Colon (tissue), 2 donors: ENCODE measurements at regions not wholly inside any gene's neighbourhood (a gene's known extent, or its start where the extent isn't known, plus 50 kb on each side); places are given as distances from the start of the nearest gene placed in this dataset.
"Not testable (repeated sequence)": the region's sequence is repeated elsewhere in the genome, so short reads cannot be mapped to it uniquely, and the experiment has no call there.

Experiments
- FAIRE-seq: peaks from 2 replicates; lab custom pipeline; 2012; peaks lifted over from hg19 to GRCh38; lab: Jason Lieb, UNC
- donor health status: control.
- donor health status: control.

GRCh38 chr7:84730864-84731263 is 456.0 kb downstream of the SEMA3D start:
- not testable (repeated sequence) for FAIRE-seq

GRCh38 chr7:84729284-84729683 is 457.6 kb downstream of the SEMA3D start:
- FAIRE-seq = no peak

DNA sequence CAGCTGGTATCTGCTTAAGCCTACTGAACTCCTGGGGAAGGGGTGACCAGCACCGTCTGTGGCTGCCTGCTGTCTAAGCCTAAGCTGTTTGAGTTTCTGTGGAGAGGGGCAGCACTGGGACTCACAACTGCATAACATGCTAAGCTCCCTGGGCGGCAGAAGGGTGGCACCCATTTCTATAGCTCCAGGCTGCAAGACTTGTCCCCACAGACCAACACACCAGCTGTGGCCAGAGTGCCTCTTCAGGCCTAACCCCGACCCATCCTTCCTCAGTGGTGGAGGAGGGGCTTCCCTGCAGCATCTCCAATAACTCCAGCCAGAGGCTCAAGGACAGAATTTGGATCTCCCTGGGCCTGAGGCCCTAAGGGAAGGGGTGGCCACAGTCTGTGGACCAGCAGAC is 464.1 kb downstream of the SEMA3D start:
- no peak for FAIRE-seq

DNA sequence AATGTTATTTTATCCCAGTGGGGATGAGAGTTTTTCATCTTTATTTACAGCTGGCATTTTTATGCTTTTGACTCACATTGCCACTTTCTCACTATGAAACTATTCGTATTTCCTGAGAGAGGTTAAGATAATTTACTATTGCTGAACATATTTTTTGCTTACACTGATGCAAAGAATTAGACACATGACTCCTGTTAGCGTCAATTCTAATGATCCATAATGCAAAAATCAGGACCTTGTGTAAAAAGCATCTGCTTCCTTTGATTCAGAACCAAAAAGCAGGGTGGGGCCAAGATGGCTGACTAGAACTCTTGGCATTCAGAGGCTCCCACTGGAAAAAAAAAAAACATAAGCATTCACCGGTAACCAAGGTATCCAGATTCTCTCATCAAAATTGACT is 464.8 kb downstream of the SEMA3D start:
- FAIRE-seq = no peak

DNA sequence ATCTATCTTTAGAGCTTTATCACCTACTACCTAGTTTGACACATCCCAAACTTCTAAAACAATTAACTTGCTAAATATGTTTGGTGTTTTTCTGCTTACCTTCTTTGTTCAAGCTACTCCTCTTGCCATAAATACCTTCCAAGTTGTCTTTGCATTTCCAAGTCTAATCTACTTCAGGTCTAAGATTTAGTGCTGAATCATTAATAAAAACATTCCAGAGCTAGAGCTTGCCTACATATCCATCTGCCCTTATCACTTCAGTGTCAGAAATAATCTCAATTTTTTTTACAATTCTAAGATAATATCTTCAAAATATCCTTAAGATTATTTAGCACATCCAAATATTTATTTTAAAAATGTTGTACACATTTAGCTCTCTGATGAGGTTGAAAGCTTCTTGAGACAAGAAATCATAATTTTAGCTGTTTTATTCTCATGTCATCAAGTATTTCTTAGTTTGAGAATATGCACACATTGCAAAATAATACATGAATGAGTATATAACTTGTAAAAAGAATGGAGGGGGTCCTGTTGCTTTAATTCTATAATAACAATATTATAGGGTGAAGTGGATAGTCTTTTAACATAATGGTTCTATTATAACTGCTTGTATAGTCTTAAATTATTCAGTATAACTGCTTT is 466.3 kb downstream of the SEMA3D start:
- FAIRE-seq = no peak

DNA sequence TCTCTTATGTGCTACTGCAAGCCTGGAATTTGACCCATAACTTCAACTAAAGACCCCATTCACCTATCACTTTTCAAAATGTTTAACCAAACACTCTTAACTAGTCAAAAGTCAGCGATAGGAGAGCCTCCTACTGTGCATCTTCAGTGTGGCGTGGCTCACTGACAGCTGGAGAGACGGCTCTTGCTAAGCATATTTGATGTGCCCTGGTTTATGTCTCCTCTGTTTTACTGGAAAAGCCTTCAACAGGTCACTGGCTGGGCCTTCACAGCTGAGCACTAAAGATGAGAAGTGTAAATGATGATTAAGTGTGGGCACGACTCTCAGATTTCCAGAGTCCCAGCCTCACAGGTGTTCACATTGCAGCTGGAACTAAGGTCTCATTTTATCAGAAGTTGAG is 472.1 kb downstream of the SEMA3D start:
- no peak for FAIRE-seq

- FAIRE-seq = no peak
Measured at GRCh38 chr7:84712374-84713121, 474.3 kb downstream of the SEMA3D start.

GRCh38 chr7:84710538-84710937 is 476.3 kb downstream of the SEMA3D start:
- FAIRE-seq = not testable (repeated sequence)

- no peak for FAIRE-seq
Measured at GRCh38 chr7:84705706-84706105, 481.1 kb downstream of the SEMA3D start.

DNA sequence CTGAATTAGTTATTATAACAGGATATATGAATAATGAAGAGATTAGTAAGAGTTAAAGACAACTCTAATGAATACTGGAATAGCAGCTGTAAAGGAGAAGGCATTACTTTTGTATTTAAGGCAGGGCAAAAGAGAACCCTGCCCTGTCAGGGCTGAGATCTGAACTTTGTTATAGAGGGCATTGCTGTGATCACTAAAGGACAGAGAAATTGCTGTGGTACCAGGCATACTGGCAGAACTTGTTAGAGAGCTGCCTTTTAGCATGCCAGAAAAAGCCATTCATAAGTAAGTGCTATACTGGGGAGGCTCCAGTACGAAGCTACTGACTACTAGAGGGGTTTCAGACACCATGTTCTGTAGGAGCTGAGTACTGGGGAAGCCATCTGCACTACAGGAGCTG is 481.8 kb downstream of the SEMA3D start:
- no peak for FAIRE-seq

- no peak for FAIRE-seq
Measured at GRCh38 chr7:84704380-84704779, 482.5 kb downstream of the SEMA3D start.

DNA sequence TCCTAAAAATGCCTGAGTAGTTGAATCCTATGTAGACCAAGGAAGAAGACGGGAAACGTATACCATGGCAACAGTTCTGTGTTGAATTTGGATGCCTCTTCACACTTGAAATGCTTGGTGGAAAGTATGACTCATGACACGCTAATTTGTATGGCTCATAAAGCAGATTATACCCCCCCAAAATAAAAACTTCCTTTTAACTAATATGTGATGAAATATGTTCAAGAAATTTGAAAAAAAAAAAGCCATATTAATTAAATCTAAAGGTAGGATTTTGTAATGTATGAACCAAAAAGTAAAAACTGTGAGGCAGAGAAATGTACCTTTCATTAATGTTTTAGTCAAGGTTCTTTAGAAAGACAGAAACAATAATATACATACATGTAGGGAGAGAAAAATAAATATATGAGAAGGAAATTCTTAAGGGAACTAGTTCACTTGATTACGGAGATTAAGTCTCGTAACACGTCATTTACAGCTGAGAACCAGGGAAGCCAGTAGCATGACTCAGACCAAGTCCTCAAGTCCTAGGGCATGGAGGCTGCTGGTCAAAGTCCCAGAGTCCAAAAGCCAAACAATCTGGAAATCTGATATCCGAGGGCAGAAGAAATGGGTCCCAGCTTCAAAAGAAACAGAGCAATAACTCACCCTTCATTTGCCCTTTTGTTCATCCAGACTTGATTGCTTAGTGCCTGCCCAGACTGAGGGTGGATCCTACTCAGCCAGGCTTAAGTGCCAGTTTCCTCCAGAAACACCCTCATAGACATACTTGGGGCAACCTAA is 485.1 kb downstream of the SEMA3D start:
- FAIRE-seq = no peak

DNA sequence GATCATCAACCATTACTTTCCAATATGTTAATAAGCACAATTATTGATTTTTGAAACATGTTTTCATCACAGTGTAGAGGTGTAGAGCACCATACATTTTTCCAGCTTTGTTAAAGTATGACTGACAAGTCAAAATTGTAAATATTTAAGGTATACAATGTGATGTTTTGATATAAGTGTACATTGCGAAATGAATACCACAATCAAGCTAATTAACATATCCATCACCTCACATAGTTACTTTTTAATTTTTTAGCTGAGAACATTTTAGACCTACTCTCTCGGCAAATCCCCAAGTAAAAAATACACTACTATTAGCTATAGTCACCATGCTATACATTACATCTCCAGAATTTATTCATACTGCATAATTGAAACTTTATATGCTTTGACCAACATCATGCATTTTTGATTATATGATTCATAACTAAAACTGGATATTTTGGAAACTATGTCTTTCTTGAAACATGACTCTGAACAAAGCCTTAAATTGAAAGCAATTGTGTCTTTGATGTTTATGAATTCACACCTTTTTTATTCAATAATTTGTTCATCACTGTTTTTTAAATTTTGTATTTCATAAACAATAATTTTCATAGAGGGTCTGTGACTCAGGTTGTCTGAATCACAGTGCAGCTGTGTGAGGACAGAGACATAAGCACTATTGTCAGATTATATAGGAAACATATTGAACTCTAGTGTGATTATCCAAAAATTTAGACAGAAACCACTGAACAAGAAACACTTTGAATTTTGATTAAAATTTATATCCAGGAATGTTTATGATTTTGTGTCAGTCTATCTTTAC is 486.1 kb downstream of the SEMA3D start:
- FAIRE-seq = no peak

- FAIRE-seq = no peak
Measured at GRCh38 chr7:84697506-84697905, 489.4 kb downstream of the SEMA3D start.

DNA sequence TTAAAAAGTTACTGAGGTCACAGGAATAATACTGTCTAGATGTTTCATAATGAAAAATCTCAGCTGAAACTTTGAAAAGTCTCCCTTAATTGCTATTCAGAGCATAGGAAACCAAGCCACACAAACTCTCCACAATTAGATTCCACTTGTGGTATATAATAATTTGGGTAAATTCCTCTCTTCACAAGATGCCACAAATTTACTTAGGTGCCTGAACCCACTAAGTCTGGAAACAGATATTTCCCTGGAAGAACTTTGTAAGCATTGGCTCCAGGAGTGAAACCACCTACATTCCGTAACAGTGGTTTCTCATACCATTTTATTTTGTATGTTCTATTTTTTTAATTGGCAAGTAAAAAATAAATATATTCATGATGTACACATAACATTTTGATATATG is 493.4 kb downstream of the SEMA3D start:
- FAIRE-seq = no peak

DNA sequence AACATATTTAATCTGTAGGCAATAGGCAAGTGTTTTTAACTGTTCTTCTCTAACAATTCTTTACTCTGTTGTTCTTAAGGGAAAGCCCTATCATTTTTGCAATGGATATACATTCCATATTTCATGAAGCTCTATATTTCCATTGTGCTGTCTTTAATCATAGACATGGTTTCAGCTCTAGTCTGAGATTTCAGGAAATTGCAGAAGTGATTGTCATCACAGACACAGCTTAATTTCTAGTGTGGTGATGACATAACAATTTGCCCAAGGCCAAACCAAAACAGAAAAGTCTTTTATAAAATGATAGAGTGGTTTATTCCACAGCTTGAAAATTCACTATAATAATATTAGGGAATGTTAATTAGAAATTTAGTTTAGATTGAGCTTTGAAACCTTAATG is 494.1 kb upstream of the SEMA3A start:
- no peak for FAIRE-seq

DNA sequence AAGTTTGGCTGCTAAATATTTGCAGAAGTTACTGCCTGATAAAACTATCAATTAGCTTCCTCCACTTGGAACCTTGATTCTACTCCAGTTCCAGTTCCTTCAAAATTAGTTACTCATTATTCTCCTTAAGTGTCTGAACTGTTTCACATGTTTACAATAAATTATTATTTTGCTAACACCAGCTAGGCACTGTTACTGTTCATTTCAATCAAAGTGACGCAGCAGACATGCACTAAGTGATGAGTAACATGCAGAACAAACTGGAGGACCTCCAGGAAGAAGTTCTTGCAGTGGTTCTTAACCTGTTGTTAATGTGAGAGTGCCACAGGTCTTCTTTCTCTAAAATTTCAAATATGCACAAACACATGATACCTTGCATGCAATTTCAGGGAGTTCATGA is 491.8 kb upstream of the SEMA3A start:
- no peak for FAIRE-seq

DNA sequence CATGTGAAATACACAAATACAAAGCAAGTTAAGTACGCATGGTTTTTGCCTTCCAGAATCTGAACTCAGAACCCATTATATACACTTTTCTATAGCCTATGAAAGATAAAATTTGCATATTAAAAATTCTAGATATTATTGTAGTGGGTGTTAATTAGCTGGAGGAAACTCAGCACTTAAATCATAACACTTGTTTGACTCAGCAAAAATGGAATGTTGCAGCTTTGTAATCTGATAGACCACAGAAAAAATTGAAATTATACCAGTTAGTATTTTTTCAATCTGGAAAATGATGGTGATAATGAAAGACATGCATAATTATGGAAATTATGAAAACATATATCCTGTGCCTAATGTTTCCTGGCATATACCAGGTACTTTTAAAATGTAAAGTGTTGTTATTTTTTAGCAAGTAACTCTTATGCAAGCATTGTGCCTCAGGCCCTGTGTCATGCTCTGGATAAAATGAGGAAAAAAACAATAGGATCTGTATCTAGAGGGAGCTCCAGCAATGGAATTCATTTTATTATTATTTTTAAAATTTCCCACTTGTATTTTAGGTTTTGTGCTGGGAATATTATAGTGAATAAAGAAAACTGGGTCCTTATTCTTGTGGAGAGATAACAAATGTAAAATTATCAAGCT is 490.4 kb upstream of the SEMA3A start:
- FAIRE-seq = no peak

GRCh38 chr7:84682543-84682942 is 488.0 kb upstream of the SEMA3A start:
- FAIRE-seq = no peak

- no peak for FAIRE-seq
Measured at GRCh38 chr7:84678841-84679240, 484.3 kb upstream of the SEMA3A start.

DNA sequence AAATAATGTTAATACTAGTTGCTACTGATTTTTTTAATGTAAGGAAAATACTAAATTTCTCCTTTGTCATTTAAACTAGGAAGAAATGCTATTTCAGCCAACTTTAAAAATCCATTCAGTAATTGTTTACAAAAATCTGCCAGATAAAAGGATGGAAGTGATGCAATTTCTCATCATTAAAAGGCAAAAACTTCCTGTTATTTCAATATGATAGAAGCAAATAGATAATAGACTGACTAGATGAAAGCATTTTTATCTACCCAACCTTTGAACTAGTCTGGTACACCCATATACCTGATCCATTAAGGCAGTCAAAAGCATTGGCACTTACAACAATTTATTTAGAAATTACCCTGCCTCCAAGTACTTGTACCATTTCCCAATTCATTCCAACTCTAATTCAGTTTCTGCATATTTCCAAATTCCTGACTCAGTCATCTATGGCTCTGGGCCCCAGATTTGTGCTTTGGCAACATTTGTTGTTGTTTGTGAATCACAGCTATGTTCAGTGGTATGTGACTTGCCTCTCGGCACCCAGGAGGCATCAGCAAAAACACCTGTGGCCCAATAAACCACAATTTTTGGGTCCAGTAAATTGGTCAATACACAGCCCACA is 482.6 kb upstream of the SEMA3A start:
- no peak for FAIRE-seq
